Lower leg skin (tissue), 3 donors: ENCODE measurements at regions not wholly inside any gene's neighbourhood (a gene's known extent, or its start where the extent isn't known, plus 50 kb on each side); places are given as distances from the start of the nearest gene placed in this dataset.

Experiments used
- CTCF ChIP-seq, 3 donors: fragments of 450-650 bp; IDR thresholded peaks; one replicate each; pipeline ENCODE4 v1.5.1; 2016; ENCODE audit warnings: antibody characterized with exemption in 3 of 3, mild to moderate bottlenecking in 3 of 3, moderate library complexity in 2 of 3
- POLR2A ChIP-seq, 2 donors: fragments of 450-650 bp; IDR thresholded peaks; one replicate each; pipeline ENCODE4 v1.6.1; 2016 to 2017; ENCODE audit warnings: antibody characterized with exemption in 2 of 2, mild to moderate bottlenecking in 1 of 2, moderate library complexity in 1 of 2

GRCh38 chr11:59289356-59290181 lies 69.1 kb upstream of the OR5AN1 start:
- TF ChIP-seq CTCF (IDR thresholded peaks at IDR 0.05) (no peak), POLR2A (IDR thresholded peaks at IDR 0.05) (no peak)
